HG02798 (cell line): ENCODE measurements at regions not wholly inside any gene's neighbourhood (a gene's known extent, or its start where the extent isn't known, plus 50 kb on each side); places are given as distances from the start of the nearest gene placed in this dataset.

ENCODE experiments used
- ATAC-seq: cut with Tn5 transposase; IDR thresholded peaks from one replicate; pipeline ENCODE4 v1.9.1; 2021; ENCODE audit warnings: mild to moderate bottlenecking; ENCODE audit not compliant: unreplicated experiment, poor library complexity

DNA sequence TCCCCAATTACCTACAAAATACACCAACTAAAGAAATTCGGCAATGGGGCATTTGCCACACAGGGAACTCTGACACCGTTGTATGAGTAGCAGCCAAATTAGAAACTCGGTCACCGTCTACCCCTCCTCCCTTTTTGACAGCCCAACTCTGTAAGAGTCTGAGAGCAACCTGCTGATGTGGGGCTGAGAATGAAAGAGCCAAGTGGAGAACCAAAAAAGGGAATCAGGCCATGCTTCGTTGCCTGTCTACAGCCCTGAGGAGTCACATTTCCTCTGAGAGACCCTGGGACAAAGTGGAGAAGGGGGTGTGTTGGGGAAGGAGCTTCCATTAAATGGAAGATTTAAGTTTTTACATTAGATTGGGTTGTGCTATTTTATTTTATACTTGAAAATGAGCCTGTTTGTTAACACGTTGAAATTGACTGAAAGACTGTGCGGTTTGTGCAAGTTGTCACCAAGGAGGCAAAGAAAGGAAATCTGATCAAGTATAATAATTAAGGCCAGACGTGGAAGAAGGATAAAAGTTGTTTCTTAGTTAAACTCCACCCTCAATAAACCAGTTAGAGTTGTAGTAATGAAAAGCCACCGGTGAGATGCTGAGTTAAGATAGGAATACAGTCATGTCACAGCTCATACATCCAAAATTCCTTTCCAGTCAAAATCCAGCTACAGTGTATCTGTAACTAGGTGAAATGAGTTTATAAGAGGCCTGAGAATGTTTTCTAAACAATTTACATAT lies 131.7 kb upstream of the CREB1 start:
- no peak for ATAC-seq

DNA sequence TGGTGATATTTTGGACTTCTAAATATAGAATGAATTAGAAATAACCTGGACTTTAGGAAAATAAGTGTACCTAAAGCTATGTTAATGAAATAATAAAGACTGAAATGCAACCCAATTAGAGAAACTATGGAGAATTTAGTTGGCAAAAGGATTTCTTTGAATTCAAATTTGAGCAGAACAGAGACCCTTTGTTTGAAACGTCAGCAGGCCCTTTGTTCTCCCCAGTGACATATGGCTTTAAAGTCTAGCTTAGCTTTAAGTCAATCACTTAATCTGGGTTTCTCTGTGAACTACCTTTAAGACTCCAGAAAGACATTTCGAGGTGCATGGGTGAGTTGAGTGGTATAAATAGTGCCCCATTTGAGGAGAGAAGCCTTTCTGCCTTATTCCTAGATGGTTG lies 130.5 kb upstream of the CREB1 start:
- ATAC-seq = no peak

- no peak for ATAC-seq
These were observed 128.4 kb upstream of the CREB1 start for GRCh38 chr2:207401338-207401737.

DNA sequence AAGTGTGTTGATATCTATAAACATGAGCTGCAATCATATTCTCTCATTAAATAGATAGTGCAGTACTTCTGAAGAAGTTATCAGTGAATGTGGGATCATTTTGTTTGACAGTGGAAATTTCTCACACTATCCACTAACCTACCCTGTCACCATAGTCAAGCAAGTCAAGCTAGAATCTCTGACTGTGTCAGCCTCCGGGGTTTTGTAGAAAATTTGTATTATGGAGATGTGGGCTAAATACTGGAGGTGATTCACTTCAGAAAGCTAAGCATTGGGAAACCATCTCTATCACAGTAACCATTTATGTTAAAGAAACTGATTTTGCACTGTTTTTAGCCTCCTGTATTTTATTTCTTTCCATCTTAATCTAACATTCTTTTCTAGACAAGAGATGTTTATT lies 126.6 kb upstream of the CREB1 start:
- no peak for ATAC-seq

- ATAC-seq = no peak
These were observed 125.8 kb upstream of the CREB1 start for GRCh38 chr2:207403950-207404349.

- ATAC-seq = no peak
These were observed 124.6 kb upstream of the CREB1 start for GRCh38 chr2:207405150-207405549.

GRCh38 chr2:207408086-207408794 lies 121.5 kb upstream of the CREB1 start:
- peak; percentile 82 for ATAC-seq

DNA sequence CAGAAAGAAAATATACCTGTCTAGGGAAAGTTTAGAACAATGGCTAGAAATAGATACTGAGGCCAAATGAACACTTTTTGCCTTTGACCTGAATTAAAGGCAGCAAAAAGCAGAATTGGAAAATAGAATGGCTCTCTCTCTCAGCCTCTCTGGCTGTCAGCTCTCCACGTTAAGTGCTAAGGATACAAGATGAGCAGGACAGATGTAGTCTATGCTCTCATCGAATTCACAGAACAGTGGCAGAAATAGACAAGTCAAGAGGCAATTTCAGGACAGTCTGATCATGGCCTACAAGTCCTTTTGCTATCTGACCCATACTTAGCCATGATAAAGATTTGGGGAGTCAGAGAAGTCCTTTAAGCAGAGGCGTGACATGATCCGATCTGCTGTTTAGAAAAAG lies 120.2 kb upstream of the CREB1 start:
- ATAC-seq = no peak

DNA sequence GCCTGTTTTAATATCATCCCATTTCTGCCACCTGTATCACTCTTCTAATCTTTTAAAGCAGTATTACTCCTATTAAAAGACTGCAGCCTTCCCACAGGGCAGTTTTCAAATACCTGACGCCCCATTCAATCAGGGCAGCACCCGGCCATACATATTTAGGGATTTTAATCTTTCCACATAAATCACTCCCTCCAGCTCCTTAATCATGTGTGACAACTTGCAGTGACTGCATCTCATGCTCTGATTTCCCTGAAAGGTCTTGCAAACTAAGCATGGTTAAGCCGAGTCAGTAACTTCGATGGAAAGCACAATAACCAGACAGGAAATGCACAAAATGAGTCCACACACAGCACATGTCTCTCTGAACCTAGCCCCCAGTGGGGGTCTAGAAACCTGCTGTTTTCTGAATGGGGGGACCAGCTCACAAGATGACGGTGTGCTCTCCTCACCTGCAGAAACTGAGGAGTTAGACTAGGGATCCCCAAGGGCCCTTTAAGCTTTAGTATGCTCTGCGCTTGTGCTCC lies 116.9 kb upstream of the CREB1 start:
- ATAC-seq = no peak

DNA sequence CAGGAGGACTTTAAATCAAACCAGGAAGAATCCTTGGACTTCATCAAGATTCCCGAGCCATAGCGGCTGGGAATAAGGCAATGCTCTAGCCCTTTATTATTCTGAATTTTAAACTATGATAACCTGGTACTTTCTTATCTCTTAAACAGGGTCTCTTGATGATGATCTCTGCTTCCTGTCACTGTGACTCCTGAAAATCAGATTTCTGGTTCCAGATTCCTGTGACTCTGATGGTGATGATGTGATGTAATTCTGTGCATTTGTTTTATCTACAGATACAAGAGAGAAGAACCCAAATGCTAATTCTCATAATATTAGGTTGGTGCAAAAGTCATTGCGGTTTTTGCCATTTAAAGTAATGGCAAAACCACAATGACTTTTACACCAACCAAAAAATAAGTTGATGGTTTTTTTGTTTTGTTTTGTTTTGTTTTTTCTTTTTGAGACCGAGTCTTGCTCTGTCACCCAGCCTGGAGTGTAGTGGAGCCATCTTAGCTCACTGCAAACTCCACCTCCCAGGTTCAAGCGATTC lies 116.3 kb upstream of the CREB1 start:
- no peak for ATAC-seq

- ATAC-seq = no peak
These were observed 113.7 kb upstream of the CREB1 start for GRCh38 chr2:207416111-207416510.

DNA sequence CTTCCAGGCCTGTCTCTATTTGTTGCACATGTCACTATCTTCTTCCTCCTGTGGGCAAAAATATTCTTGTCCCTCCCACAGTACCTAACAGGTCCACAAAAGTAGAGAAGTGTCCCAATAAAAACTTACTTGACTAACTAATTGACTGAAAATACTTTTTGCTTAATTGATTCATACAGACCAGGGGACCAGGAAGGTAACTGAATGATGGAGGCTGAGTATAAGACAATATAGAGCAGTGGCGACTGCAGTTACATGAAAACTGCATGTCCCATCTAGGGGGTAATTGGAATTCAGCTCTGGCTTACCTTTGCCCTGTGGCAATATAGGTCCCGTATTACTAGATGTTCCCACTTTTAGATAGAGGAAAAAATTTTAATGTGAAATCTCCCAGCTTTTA lies 112.9 kb upstream of the CREB1 start:
- ATAC-seq = no peak

- no peak for ATAC-seq
These were observed 112.5 kb upstream of the CREB1 start for GRCh38 chr2:207417301-207417718.

DNA sequence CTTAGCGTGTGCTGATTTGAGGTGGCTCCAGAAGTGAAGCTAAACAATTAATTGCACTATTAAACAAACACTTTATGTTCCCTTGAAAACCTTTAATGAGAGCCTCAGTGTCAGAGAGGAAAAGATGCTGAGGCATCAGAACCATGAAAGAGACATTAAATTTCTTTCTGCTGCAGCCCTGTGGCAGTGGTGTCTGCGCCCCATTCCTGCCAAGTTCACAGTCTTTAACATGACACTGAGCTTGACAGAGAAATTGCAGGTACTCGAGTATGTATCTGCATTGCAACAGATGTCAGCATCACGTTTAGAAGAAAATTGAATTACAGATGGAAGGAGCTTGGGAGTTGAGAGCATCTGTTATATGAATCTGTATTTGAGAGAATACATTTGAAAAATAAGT lies 111.3 kb upstream of the CREB1 start:
- no peak for ATAC-seq

DNA sequence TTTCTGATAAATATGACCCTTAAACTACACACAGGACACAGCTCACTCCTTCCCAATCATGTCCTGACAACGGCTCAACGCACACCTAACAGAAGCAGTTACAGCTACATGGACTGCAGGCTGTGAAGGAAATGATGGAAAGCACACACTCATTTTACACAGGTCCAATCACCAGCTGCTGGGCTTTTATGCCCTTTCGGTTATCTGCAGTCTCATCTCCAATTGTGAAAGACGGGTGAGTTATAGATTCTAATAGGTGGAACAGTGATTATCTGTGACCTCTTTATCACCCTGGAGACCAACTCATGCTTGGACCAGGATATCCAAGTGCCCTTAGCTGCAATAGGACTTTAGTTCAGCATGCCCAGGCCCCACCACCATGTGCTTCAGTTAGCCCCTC lies 110.4 kb upstream of the CREB1 start:
- ATAC-seq = no peak

DNA sequence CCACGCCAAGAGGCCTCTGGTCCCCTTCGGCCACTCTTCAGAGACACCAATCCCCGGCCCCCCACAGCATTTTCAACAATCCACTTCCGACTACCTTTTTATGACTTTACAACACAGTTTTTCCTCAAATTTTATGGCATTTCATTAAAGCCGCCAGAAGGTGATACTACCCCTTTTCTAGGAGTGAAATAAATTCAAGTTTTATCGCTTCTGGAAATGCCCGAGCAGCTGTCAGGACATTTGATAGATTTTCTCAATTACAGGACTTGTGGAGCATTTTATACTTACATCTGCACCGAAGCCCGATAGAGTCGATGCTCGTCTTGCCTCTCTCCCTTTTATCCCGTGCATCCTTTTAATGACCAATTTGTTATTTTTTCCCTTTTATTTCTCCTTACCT lies 108.1 kb upstream of the CREB1 start:
- ATAC-seq = no peak

DNA sequence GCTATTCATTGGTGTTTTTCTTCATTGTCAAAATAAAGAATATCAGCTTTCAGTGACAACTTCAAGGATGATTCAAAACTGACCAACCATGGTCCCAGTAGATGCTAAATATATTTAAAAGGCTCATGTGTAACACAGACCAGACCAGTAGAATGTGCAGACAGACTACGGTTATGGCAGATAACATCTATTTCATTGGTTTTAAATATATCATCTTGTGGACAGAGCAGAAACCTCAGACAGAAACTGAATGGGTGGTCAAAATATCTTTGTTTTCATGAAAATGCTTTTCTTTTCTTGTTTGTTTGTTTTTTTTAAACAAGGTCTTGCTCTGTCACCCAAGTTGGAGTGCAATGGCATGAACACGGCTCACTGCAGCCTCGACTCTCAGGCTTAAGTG lies 107.4 kb upstream of the CREB1 start:
- no peak for ATAC-seq

DNA sequence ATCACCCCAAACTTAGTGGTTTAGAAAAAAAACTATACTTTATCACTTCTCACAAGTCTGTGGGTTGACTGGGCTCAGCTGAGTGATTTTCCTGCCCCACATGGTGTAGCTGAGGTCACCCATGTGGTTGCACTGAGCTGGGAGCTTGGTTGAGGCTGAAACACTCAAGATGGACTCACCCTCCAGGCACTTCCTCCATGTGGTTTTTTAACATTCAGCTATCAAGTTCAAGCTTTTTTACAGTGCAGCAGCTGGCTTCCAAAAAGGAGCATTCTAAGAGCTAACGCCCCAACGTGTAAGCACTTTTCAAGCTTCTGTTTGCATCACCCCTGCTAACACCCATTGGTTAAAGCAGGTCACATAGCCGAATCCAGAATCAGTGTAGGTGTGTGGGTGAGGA lies 105.9 kb upstream of the CREB1 start:
- peak; percentile 95 for ATAC-seq

DNA sequence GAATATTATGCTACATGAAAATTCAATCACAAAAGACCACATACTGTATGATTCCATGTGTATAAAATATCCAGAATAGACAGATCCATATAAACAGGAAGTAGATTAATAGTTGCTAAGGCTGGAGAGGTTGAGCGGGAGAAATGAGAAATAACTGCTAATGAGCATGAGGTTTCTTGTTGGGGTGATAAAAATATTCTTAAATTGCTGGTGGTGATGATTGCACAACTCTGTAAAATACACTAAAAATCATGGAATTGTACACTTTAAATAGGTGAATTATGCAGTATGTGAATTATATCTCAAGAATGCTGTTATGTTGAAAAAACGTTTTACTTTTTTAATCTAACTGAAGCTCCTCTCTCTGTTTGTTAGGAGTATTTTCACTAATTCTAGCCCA lies 101.8 kb upstream of the CREB1 start:
- ATAC-seq = no peak

DNA sequence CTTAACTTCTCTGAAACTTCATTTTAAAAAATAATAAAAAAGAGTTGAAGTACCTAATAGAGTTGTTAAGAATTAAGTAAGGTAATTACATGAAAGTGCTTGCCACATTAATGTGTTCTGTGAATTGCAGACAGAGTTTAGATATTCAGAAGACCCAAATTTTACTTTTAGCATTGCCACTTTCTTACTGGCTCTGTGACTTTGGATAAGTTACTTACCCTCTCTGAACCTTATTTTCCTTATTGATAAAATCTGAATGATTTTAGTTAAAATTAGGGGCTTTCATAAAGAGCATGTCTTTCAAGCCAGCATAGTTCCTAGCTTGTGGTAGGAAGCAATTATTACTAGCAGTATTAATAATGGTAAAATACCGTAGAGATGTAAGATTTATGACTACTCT lies 101.2 kb upstream of the CREB1 start:
- ATAC-seq = no peak

- no peak for ATAC-seq
These were observed 97.3 kb upstream of the CREB1 start for GRCh38 chr2:207432453-207432852.

DNA sequence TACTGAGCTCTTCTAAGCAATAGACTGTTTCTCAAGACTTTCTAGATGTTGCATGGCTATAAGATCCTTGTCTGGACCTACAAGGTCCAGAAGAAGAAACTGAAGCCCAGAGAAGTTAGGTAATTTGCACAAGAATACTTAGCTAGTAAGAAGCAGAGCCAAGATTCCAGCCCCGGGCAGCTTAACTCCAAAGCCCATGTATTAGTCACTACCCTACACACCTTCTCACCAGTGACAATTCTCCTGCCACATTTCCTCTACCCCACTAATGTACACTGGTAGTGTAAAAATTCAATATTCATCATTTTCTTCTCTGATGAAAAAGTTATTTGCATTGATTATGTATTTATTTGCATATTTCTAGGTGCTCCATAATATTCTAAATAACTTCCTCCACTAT lies 95.5 kb upstream of the CREB1 start:
- no peak for ATAC-seq
